Sigmoid colon (tissue), 3 donors: ENCODE measurements at regions not wholly inside any gene's neighbourhood (a gene's known extent, or its start where the extent isn't known, plus 50 kb on each side); places are given as distances from the start of the nearest gene placed in this dataset.

Source experiments
- CTCF ChIP-seq, 4 experiments: fragments of 450-650 bp in 3 of 4; fragments of 200-600 bp in 1 of 4; IDR thresholded peaks; one replicate each; pipeline ENCODE4 v1.5.1; 2016 to 2019; ENCODE audit warnings: antibody characterized with exemption in 4 of 4, mild to moderate bottlenecking in 3 of 4, moderate library complexity in 2 of 4
- POLR2A ChIP-seq, 2 donors: fragments of 450-650 bp; IDR thresholded peaks; one replicate each; pipeline ENCODE4 v1.6.1; 2016; ENCODE audit warnings: antibody characterized with exemption in 2 of 2, mild to moderate bottlenecking in 2 of 2, moderate library complexity in 2 of 2

- TF ChIP-seq CTCF (IDR thresholded peaks at IDR 0.05), result no peak
- TF ChIP-seq POLR2A (IDR thresholded peaks at IDR 0.05), result no peak
Measured at GRCh38 chr7:47714669-47715607, 133.0 kb upstream of the TNS3 start.
